G401.6 (cell line): ENCODE measurements at regions not wholly inside any gene's neighbourhood (a gene's known extent, or its start where the extent isn't known, plus 50 kb on each side); places are given as distances from the start of the nearest gene placed in this dataset.
"Not testable (repeated sequence)": the region's sequence is repeated elsewhere in the genome, so short reads cannot be mapped to it uniquely, and the experiment has no call there.

Source experiments
- FAIRE-seq: peaks from 2 replicates; lab custom pipeline; 2012; peaks lifted over from hg19 to GRCh38; lab: Jason Lieb, UNC

DNA sequence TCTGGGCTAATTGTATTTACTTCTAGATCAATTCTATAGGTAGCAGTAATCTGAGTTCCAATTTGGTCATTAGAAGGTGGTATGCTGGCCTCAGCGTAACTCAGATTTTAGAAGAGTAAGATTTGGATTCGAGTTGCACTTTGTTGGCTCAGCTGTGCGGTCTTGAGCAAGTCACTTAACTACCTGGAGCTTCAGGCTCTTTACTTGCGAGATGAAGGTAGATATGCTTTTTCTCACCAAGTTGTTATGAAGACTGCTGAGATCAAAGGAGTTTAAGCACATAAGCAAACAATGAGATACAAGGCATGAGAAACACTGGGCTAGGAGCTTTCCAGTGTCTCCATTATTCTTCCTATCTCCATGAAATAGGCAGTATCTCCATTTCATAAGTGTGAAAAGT, 133.8 kb upstream of the RANBP3L start:
- no peak for FAIRE-seq

DNA sequence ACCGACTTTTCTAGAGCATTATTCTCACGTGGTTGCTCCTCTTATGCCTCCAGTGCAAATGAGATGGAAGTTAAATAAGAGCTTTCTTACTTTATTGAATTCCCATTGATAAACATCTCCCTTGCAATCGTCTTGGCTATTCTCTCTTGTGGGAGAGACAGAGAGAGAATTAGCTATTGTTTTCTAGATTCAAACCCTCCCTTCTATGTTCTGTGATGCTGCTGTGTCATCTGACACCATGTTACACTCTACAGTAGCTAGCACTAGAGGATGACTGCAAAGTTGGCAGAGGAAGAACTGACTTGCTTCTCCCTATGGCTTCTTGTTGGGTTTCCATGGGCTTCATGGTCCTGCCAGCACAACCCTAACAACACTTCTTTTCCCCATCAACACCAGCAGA, 134.6 kb upstream of the RANBP3L start:
- FAIRE-seq: no peak

DNA sequence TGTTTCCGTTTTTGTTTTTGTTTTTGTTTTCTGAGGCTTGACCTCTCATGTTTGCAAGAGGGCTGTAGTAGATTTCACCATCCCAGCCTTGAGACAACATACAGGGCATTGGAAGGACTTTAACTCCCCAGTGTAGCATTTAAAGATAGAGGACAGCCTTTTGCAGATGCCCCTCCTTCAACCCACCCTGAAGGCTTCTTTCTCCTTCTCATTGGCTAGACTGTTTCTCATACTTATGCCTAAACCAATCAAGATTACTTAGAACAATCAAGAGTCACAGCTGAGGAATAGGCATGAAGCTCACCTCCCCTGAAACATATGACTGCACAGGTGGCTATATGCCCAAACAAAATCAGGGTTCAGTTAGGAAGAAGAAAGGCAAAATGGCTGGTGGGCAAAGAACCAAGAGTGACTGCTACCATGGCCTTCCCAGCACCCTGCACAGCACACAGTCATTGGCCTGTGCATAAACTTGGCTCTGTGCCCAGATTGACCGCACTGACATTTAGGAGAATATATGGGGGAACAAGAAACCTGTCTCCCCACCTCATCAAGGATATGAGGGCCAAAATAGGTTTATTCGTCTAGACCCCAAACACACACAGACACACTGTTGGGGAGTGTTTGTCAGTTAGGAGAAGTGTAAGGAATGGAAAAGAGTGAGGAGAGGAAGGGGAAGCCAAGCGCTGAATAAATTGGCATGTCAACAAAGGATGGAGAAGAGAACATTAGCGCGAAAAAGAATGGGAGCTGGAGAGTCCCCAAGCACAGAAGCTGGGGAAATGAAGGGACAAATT, 137.3 kb upstream of the RANBP3L start:
- no peak for FAIRE-seq

DNA sequence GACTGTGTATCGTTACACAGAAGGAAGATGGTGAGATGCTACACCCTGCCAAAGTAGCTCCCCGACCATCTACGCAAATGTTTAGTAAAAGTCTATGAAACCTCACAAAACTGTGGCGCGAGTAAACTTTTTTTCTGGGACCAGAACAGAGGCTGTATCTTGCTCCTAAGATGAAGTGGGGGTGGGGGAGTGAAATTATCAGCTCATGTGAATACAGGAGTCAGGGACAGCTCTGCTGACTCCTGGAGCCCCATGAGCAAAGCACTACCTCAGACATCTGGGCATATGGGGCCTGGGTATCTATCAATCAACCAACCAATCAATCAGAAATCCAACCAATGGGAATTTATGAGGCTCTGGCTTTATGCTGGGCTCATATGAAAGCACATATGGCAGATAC, 138.6 kb upstream of the RANBP3L start:
- FAIRE-seq: no peak

DNA sequence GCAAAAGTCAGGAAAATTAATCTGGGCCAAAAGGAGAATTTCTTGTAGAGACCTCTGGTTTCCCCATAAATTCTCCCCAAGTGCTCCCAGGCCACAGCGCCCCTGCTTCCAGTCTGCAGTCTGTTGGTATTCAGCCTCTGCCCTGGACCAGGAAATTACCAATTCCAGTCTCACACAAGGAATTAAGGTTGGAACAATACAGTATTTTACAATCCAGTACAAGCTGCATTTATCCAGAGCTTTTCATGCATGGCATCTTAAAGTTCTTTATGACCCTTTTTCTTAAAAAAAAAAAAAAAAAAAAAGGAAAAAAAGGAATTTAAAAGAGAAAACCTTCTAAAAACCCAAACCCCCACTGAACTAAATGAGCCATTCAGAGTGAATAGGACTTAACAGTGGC, 139.6 kb upstream of the RANBP3L start:
- no peak for FAIRE-seq

DNA sequence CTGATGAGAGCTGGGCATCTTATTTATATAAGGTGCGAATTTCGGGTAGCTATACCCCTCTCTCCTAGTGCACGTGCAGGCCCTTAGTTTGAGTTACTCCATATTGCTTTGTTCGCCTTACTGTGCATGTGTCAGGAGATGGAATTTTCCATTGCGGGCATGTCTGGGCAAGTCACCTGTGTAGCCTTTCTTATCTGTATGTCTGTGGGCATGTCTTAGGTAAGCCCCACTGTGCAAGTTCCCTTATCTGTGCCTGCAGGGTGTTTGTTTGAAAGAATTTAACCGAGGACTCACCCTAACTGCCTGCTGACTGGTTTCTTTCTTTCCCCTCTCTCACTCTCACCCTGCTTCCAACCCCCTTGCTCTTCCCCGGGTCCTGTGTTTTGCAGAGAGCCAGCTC, 140.7 kb upstream of the RANBP3L start:
- no peak for FAIRE-seq

DNA sequence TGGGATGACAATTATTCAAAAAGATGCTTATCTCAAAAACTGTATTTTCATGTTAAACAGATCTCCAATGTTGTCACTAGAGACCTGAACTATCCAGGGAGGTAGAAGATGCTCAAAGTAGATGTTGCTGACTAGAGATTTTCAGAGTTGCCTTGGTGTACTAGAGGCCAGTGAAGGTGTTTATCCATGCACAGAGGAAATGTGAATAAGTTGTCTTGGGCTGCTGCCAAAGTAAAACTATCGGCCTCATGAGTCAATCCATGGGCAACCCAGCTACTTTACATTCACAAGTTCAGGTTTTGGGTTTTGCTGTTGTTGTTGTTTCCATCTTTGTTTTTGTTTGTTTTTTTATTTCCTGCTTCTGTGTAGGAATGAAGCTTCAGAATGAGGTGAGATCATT, 141.1 kb upstream of the RANBP3L start:
- FAIRE-seq: no peak

DNA sequence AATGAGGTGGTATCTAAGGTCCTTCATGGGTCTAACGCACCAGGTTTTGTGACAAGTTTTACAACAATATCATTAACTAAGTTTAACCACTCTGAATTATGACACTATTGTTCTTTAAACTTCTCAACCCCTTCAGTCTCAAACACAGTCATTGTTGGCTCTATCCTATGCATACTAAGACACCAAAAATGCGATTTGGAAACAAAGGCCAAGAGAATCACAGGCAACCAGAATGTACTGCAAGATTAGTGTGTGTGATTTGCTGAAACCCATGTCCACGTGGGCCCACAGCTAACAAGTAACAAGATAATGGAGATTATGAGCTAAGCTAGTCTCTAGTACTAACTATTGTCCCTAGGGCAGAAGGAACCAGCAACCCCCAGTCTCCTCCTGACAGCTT, 142.2 kb upstream of the RANBP3L start:
- FAIRE-seq: no peak

DNA sequence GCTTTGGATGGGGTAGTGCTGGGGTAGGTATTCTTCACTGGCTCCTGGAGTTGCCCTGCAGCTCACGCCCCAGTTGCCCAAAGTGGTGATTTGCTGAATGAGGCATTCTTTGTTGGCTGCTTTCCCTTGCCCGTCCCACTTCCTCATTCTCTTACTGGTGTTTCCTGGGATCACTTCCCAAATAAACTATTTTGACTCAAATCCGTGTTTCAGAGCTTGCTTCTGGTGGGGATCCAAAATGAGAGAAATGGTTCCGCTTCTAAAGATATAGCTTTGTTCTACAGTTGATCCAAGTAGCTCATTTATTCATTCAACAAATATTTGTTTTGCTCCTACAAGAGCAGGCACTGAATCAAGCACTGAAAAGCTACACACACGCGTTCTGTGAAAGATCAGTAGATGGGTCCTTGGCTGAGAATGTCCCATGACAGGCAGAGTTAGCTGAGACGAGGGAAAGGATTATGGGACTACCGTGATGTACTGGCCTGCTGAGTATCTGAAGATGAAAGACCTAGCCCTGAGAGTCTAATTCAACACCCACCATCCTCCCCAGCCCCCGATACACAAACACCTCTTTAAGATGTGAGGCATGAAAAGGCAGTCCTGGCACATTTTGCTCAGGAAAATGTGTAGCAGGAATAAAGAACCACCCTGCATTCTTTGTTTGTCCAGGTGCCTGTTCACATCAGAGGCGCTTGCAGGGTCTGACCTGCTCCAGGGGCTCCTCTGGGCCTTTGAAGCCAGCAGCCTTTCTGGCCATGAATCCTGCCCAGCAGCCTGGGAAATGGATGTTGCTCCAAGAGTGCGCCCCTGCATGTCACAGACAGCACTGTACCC, 143.1 kb upstream of the RANBP3L start:
- FAIRE-seq: no peak

DNA sequence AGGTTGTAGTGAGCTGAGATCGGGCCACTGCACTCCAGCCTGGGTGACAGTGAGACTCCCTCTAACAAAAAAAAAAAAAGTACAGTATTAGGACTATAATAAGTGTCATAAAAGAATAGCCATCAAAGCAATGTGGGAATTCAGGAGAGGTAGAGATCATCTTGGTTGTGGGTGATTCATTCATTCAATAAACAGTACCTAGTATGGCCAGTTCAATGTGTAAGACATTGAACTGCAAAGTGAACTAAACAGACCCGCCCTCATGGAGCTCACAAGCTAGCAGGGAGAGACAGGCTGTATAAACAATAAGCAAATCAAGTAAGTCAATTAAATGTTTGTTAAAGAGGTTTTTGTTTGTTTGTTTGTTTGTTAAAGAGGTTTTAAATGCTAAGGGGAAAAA, 146.1 kb upstream of the RANBP3L start:
- no peak for FAIRE-seq

DNA sequence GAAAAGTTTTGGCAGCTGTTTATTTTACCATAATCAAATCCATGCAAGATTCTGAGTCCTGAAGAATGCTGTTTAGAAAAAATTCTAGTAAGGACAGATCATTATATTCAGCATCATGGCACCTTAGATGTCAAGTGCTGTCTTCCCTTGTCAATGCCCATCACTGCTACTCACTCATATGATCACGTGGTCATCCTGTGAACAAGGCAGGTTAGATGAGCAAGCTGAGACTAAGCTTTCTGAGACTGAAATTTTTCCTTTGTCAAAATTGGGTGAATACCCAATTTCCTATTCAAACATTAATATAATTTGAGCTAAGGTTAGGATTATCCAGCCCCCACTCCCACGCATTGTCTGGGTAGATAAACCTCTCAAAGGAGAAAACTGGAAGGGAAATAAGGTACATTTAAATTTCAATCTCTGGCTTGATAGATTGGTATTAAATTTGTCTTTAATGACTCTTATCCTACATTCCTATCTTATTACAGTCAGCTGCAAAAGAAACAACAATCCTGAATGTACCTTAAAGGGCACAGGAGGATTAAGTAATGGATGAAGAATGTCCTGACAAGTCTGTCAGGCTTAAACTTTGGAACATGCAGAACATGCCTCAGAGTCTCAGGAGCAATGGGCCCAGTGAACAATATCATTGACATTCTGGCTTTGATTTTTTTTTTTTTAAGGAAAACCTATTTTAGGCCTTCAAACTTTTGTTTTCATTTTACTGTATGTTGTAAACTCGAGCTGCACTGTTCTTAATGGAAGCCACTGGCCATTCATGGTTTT, 148.7 kb upstream of the RANBP3L start:
- FAIRE-seq: no peak

DNA sequence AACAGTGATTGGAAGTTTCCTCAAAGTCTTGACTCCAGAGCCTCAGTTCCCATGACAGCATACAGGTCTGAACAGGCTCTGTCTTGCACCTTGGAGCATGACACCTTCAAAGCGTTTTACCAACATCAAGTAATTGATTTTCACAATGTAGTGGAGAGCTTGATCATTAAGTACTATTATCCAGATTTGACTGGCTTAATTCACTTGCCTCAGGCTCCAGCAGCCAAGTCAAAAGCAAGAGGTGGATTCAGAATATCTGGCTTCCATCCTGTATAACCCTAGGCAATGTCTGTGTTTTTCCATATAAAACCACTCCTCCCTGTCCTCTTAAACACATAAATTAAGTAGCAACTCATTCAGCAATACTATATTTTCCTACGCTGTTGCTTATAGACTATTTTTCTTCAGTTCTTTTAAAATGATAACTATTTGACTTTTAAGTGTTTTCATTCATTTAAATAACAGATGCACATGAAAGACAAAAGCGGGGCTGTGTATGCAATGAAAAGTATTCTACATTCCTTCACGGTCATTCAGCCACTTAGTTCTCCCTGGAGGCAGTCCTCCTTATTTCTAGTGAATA, 150.8 kb upstream of the RANBP3L start:
- no peak for FAIRE-seq

DNA sequence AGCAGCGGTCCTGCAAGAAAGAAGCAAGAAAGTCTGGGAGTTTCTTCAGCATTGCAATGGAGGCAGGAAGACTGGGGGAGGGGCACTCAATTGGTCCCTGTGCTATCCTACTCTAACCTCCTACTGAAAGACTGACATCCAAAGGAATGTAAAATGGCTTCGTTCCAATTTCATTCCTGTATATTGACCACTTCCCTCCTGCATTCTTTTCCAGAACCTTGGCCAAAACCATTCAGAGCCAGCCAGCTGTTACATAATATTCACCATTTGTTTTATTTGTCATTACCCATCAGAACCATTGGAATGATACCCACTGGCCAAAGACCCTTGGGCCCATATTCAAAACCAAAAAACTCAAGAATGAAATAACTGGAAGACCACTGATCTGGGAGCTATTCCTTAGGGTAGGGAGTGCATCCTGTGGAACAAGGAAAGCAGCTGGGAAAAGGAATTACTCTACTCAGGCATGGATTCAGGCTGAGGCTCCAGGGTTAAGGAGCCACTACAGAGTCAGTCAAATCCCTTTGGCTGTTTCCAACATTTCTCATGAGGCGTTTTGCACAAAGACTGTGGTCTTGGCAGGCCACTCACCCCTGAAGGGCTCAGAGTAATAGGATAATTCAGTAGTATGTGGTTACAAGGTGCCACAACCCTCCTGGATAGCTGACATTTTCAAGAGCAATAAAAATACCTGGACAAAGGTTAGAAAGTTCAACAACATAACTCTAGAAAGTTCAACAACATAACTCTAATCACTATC, 148.7 kb upstream of the SLC1A3 start:
- FAIRE-seq: no peak

DNA sequence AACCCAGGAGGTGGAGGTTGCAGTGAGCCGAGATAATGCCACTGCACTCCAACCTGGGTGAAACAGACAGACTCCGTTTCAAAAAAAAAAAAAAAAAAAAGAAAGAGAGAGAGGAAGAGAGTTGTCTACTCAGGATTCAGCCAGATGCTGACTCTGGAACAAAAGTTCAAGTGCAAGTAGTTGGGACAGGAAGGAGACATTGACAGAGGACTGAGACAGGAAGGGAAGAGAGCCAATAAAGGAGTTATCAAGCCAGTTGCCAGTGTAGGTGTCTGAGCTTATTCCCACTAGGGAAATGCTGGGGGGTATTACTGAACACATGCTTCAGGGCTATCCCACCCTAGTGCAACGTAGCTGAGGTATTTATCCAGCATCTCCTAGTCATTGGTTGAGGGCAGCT, 147.7 kb upstream of the SLC1A3 start:
- no peak for FAIRE-seq

DNA sequence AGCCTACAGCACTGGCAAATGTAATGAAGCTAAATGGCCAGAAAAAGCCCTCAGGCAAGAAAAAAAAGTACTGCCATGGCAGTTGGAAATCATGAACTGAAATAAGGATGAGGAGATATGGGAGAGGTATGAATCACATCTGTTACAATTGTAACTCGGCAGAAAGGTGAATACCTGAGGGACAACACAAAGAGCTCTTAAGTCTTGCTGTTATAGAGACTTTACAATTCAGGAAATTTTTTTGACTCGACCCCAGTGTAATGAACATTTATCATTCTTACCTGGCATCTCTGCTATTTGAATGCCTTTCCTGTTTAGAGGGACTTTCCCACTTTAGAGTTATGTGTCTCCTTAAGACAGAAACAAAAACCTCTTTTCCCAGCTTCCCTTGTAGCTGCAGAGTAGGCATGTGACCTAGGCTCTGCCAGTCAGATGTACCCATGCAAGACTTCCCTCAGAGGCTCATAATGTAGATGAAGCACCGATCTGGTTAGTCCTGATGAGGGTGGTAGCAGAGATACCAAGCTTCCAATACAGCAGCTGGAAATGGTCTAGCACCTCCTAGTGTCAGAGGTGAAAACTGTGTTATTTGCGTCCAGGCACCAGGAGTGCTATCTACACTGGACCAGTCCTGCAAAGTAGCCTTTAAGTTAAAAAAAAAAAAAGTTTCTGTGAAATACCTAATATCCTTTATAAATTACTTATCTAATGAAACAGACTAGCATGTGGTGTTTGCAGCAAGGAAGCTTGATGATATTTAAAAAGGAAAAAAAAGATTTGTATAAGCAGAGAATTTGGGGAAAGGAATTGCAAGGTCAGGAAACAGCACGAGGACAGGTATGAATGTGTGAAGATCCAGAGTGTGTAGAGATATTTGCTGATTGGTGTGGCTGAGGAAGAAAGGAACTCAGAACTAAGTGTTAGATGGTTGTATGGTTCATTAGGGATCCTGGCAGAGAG, 146.9 kb upstream of the SLC1A3 start:
- no peak for FAIRE-seq

DNA sequence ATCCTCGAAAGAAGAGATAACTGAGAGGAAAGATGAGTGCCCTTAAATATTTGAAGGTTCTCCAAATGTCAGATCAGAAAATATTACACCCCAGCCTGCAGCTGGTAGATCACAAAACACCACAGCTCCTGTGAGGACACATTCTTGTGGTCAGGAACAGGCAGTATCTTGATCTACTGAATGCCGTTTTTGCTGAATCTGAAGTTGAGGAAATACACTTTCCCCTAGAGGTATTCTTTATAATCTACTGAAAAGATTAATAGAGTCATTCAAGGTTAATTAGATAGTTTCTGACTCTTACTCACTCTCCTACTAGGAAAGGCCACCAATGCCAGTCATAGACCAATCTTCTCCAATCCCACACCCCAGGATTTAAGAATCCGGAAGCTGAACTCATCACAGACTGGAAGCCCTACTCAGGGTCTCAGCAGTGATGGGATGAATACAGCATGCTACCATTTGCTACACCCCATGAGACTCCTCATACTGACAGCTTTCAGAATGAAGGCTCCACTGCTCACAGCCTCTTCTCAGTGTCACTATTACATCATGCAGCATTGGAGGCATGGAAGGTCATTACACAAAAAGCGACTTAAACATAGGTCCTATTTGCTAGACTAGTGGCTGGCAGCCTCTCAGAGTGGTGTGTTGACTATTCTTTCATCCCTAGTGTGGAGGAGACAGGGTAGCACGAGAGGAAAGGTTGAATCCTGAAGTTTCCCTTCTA, 143.9 kb upstream of the SLC1A3 start:
- no peak for FAIRE-seq

DNA sequence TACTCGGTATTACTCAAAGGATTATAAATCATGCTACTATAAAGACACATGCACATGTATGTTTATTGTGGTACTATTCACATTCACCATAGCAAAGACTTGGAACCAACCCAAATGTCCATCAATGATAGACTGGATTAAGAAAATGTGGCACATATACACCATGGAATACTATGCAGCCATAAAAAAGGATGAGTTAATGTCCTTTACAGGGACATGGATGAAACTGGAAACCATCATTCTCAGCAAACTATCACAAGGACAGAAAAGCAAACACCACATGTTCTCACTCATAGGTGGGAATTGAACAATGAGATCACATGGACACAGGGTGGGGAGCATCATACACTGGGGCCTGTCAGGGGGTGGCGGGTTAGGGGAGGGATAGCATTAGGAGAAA, 130.5 kb upstream of the SLC1A3 start:
- FAIRE-seq: not testable (repeated sequence)

DNA sequence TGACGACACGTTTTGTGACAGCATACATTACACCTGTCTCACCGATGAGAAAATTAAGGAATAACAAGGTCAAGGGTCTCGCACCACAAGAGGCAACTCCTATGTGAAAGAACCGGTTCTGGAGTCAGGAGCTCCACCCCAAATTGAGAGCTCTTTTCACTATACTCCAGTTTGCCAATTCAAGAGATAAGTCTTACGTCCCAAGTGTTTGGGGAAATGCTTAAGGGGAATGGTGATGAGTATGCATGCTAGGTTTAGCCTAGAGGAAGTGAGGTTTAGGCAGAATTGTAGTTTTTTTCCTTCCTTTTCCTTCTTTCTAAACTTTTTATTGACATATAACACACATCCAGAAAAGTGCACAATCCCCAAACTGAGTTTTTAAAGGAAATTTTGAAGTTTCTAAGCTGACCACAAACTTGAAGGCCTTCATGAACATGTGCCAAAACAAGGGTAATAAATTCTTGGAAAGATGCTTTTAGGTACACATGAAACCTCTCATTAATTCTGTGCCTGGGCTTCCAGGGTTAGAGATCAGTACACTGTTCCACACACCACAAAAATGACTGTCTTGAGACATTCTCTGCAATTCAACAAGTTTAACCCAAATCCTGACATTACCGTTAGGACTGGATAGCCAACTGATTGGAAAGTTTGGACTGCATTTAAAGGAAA, 127.6 kb upstream of the SLC1A3 start:
- no peak for FAIRE-seq

DNA sequence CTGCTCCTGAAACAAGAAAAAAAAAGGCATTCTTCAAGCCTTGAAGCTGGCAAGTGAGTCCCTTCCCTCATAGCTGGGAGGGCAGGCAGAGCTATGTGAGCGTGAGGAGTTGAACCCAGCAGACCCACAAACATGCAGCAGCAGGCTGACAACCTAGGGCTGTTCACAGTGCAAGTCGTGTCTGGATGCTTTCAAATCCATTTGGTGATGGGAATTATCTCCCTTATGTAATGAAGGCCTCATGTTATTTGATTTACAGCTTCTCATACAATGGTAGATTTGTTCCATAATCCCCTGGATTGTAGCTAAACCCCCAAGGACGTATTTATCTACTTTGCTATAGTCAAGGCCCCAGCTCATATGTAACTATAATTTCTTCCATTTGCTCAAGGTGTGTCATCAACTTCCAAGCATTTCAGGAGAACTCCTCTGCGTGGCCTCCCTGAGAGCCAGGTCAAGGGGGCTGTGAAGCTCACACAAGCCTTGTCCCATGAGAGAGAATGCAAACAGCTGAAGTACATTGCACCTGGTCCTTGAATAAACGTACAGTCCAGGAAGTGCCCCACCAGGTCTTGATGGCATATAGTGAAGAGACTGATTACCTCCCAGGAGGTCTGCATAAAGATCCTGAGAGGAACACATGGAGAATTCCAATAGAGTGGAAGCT, 124.8 kb upstream of the SLC1A3 start:
- FAIRE-seq: no peak
